AG08396 (cell line): ENCODE measurements at regions not wholly inside any gene's neighbourhood (a gene's known extent, or its start where the extent isn't known, plus 50 kb on each side); places are given as distances from the start of the nearest gene placed in this dataset.
"Not testable (repeated sequence)": the region's sequence is repeated elsewhere in the genome, so short reads cannot be mapped to it uniquely, and the experiment has no call there.

Experiments used
- DNase-seq: peaks from one replicate; pipeline ENCODE4 v3.0.0; 2012; ENCODE audit warnings: low spot score, mixed read lengths

DNA sequence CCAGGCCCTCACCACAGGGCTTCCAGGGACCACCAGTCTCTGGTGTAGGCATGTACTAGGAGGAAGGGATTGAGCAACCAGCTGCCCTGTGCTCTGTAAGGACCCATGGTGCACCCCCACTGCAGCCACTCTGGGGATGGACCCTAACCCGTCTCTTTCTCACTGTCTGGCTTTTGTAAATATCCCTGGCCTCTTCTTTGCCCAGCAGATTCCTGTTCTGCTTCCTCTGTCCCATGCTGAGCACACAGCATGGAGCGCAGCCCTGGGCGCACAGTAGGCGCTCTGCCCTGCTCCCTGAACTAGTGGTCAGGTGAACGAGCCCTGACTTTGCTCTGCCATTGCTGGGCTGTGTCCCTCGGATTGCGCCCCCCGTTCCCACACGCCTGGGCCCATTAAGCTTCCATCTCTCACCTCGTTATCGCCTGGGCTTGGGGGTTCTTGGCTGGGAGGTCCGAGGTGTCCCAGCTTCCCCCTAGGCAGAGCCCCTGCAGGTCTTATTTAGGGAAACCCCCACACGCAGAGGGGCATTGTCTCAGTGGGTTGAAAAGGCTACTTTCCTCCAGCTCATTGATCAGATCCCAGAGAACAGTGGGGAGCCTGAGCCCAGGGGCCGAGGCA lies 162.1 kb downstream of the MYCN start:
- no peak for DNase-seq

DNA sequence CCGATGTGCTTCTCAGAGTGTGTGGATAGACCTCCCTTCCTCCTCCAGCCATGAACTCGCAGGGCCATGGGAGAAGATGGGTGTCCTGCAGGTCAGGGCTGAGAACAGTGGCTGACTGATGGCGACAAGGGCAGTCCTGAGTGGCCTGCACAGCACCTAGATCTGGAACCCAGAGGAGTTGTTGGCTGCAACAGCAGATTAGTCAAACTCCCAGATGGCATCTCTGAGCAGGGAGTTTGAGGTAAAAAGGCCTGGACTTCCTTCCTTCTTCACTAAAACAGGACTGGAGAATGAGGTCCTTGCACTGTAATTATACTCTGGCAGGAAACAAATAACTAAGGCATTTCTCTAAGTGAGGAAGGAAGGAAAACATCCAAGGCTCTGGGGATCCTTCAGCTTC lies 160.8 kb downstream of the MYCN start:
- DNase-seq, result no peak

DNA sequence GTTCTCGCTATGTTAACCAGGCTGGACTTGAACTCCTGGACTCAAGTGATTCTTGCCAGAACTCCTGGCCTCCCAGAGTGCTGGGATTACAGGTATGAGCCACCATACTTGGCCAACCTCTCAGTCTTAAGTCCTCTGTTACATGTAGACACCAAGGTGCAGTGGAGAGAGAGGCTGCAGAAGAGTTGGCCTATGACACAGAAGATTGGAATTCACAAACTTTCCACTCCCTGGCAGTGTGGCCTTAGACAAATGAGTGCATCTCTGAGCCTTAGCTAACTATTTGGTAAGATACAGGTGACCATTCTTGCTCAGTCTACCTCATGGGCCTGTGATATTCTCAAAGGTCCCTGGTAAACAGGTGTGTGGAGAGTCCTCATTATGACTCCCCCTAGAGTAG lies 159.7 kb downstream of the MYCN start:
- DNase-seq, result no peak

DNA sequence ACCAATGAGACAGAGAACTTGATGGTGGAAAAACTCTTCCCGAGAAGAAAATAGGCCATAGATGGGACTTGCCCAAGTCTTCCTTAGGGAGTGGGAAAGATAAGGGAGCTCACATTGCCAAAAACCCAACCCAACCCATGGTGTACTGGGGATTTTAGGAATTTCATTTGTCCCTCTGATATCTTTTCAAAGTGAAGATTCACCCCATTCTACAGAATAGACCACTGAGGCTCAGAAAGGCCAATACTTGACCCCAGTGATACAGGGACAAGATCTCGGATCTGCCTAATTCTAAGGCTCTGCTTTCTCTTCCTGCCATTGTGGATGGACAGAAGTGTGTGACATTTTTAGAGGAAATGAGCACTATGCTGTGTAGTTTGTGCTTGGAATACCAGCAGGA lies 159.0 kb downstream of the MYCN start:
- DNase-seq, result no peak

DNA sequence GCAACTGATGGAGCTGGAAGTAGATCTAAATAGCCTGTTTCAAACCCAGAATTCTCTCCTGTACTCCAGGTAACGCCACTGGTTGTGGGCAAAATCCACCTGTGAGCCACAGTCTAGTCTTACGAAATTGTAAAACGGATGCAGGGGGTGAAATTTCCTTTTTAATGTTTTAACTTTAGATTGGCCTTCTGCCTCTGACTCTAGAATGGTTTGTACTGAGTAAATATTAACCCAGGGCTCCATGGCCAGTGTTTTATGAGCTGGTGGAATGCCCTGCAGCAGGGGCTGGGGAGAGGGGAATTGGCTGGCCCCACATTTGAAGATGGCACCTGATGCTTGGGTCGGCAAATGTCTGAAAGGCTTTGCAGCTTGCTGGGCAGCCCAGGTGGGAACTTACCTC lies 156.6 kb downstream of the MYCN start:
- DNase-seq, result no peak

DNA sequence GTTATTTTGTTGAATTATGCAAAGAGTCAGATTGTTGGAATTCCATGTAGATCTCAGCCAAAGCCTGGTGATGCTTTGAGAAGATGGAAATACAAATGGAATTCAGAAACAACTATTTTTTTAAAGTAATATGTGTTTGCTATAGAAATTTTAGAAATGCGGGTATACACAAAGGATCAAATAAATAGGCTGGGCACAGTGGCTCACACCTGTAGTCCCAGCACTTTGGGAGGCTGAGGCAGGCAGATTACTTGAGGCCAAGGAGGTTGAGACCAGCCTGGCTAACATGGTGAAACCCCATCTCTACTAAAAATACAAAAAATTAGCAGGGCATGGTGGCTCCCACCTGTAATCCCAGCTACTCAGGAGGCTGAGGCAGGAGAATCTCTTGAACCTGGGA lies 155.1 kb downstream of the MYCN start:
- not testable (repeated sequence) for DNase-seq

DNA sequence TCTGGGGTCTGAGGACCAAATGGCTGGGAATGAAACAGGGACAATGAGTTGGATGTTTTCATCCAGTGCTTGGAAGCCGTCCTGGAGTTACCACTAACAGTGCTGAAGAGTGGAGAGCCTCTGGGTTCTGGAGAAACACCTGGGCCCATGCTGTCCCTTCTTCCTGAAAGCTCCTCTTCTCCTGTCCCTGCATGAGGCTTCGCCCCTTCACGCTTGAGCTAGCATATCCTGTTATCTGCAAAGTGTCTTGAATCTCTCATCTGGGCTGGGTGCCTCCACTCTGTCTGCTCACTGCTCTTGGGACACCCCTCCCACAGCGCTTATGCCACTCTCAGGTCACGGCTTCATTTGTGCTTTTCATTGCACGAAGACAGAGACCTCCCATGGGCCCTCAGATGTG lies 154.5 kb downstream of the MYCN start:
- DNase-seq, result no peak

DNA sequence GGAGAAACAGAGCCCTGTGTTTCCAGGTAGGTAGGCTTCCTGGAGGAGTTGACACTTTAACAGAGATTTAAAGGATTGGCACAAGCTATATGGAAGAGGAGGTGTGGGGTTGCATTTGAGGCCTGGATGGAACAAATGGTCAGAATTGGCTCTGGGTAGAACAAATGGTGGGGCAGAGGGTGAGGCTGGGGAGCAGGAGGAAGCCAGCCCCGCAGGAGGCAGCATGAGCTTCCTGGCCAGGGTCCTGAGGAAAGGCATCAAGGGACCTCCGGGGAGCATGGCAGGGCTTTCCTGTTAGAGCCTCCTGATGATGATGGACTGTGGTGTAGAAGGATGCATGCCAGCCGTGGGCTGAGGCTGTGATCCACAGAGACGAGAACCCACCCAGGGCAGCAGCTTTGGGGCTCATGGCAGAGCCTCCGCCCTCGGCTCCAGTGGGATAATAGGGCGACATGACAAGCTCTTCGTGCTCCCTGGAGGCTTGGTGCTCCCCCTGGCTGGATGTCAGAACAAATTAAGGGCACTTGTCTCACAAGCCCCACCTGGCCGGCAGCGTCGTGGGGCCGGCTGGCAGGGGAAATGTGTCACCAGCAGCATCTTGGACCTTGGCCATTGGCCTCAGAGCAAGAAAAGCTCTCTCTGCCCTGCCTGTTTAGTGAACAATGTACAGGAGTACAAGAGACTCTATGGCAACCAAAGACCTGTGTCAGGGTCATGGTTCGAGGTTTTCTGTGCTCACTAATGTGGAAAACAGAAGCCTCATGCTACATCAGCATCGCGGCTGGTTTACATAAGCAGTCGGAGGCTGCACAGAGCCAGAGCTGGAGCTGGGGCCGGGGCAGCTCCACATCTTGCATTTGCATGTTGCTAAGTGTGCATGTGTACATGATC lies 153.5 kb downstream of the MYCN start:
- no peak for DNase-seq

DNA sequence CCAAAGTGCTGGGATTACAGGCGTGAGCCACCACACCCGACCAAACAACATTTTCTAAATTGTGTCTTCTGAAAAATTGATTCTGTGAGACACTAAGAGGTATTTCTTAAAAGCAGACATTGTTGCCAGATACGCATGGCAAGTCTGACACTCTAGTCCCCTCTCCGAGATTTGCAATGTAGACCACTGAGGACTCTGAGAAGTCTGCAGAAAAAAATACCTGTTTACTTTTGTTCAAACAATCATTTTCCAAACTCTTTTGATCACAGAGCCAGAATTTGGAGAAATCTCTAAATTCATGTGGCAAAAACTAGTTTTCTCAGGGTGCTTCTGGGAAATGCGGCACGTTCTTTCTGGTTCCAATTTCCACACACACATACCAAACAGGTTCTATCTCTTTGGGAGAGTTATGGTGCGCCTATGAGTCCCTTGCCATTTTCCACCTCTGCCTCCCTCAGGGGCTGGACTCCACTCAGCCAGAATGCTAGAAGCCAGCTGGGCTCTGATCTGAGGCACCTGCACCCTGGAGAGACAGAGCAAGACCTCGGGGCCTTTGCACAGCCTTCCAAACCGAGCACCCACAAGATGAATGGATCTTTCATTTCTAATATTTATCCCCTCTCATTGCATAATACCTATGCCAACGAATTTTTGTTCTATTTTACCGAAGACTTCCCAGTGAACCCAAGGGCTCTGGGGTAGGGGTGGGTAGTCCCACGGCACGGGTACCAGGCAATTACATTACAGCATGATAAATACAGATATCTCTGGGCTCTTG lies 152.7 kb downstream of the MYCN start:
- no peak for DNase-seq

DNA sequence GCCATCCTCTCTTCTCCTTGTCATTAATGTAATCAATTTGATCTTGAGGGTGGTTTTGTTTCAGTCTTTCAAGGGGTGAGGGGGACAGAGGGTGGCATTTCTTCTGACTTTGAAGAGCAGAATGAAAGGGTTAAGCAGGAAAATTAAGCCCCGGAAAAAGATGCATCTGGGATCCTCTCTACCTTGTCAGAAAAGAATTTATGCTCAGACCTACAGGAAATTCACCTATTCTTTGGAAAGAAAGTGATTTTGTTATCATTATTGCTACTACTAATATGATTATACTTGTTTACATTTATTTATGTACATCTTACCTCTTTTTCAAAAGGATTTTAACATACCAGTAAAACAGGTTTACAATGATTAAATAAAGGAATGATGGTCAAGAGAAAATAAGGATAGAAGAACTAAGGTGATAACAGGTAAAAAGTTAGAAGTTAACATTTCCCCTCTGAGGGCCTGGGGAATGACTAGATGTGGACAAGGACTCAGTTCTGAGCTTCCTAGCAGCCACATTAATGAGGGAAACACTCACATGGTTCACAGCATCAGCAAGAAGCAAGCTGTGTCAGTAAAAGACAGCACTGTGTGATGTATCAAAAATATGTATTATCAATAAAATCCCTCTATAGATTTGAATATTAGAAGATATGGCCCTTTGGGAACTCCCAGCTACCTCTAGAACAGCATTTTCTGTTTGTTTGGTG lies 151.4 kb downstream of the MYCN start:
- DNase-seq, result no peak

DNA sequence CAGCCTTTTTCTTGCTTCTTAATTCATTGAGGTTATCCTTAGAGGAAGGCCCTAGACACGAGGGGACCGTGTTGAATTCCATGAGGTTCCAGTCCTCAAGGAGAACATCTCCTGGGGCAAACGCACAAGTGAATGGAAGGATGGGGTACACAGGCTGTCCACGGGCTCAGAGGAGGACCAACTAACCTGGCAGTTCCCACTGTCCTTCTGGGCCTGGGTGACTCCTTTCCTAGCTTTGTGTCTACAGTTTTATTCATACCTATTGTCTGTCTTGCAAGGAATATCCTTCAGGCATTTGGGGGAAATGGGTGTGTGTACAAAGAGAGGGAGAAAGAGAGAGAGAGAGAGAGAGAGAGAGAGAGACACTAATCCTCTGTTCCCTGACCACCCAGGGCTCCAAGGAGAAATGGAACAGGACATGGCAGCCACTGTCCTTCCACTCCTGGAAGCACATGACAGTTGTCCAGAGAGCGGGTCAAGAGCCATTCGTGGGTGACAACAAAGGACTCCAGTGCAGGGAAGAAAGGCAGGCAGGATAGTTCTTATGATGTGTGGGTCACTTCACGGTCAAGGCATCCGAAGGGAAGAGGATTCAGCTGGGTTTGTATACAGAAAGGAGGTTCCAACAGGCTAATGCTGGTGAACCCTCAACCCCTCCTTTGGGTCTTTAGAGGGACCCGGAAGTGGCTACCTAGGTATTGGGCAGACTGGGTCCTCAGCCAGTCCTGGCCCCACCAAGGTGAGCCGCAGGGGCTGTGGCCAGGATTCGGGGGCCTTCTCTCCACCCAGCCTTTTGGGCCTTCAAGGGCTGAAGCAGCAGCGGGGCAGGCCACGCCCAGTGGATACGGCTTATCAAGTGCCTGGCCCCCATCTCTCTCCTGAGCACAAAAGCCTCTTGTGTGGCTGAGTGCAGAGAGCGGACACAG lies 150.6 kb downstream of the MYCN start:
- no peak for DNase-seq

DNA sequence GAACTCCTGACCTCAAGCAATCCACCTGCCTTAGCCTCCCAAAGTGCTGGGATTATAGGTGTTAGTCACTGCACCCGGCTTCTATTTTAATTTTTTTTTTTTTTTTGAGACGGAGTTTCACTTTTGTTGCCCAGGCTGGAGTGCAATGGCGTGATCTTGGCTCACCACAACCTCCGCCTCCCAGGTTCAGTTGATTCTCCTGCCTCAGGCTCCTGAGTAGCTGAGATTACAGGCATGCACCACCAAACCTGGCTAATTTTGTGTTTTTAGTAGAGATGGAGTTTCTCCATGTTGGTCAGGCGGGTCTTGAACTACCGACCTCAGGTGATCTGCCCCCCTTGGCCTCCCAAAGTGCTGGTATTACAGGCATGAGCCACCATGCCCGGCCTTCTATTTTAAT lies 149.1 kb downstream of the MYCN start:
- not testable (repeated sequence) for DNase-seq

DNA sequence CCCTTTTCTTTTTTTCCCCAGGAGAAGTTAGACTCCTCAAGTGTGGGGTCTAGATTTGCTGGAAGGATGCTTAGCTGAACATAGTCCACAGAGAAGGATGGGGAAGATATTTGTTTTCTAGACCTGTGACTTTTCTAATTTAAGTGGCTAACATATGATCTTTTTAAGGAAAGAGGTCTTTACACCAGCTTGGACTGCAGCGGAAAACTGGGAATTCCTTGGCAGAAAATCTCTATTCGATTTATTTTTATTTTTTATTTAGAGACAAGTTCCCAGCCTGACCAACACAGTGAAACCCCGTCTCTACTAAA lies 148.4 kb downstream of the MYCN start:
- DNase-seq, result no peak

DNA sequence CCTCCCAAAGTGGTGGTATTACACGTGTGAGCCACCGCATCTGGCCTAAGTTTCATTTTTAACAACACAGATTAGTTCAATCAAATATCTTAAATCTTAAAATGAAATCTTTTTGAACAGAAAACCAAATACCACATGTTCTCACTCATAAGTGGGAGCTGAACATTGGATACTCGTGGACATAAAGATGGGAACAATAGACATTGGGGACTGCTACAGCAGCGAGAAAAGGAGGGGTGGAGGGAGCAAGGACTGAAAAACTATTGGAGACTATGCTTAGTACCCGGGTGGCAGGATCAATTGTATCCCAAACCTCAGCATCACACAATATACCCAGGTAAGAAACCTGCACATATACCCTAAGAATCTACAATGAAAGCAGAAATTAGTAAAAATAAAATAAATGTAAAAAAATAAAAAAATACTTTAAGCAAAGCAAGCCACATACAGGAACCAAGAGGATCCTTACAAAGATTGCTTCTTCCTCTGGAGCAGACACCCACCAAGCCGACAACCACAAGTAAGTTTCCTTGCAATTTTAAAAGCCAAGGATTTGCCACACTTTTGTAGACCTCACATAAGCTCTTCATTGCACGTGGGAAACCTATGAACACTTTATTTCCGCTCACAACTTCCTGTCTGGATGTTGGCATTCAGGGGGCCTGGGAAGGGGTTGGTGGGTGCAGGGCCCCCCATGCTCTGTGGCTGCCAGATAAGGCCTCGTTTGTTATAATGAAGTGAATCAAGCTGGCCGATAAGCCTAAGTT lies 147.9 kb downstream of the MYCN start:
- no peak for DNase-seq

DNA sequence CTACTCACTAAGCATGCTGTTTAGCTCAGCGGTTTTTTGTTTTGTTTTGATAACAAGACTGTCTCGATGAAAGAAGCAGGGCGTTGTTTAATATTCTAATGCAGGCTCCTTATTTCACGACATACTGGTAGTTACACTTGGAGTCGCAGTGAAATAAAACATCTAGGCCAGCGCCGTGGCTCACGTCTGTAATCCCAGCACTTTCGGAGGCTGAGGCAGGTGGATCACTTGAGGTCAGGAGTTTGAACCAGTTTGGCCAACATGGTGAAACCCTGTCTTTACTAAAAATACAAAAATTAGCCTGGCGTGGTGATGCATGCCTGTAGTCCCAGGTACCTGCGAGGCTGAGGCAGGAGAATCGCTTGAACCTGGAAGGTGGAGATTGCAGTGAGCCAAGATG lies 145.8 kb downstream of the MYCN start:
- DNase-seq, result not testable (repeated sequence)

DNA sequence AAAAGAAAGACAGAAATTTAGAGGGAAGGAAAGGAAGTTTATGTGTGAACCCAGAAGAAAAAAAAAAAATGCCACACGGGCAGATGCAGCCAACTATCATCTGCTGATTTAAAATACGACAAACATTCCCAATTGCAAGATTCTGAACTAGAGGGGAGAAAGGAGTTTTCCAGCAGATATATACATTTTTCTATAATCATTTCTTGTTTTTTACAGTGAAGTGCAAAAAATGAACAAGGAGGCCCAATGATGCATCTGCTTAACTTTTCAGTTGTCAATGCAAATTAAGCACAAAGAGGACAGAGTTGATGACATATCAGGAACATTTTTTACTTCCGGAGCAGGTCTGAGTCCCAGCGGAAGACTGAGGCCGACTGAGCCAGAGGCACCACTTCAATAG lies 144.7 kb downstream of the MYCN start:
- no peak for DNase-seq

DNA sequence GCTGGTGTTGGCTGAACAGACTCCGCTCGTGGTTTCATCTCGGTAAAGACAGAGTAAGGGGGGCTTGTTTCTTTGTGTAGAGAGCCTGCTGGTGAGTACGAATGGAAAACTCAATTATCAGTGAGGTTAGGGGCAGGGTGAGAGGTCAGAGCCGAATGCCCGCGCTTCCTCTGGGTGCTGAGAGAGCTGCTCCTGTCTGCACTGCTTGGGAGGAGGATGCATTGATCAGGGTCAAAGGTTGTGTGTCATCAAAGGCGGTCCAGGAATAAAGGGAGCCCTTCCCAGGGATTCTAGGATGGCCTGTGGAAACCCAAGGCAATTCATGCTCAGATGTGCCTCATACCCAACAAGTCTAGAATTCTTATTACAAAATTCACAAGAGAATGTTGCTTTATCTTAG lies 143.9 kb downstream of the MYCN start:
- DNase-seq, result no peak

DNA sequence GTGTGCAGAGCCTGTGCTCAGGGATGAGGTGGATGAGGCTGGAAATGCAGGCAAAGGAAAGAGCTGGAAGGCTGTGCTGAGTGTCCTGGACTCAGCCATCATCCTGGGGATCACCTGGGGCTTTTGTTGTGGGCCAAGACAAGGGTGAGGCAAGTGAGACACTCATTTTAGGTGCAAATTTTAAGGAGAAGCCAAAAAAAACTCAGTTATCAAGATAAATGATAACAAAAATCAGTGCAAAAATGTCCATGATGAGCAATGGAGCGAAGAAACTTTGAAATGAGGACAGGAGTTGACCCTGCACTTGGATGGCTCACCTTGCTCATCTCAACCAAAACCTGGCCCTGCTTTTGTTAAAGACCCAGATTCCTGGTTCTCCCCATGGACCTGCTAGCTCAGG lies 141.9 kb downstream of the MYCN start:
- no peak for DNase-seq

DNA sequence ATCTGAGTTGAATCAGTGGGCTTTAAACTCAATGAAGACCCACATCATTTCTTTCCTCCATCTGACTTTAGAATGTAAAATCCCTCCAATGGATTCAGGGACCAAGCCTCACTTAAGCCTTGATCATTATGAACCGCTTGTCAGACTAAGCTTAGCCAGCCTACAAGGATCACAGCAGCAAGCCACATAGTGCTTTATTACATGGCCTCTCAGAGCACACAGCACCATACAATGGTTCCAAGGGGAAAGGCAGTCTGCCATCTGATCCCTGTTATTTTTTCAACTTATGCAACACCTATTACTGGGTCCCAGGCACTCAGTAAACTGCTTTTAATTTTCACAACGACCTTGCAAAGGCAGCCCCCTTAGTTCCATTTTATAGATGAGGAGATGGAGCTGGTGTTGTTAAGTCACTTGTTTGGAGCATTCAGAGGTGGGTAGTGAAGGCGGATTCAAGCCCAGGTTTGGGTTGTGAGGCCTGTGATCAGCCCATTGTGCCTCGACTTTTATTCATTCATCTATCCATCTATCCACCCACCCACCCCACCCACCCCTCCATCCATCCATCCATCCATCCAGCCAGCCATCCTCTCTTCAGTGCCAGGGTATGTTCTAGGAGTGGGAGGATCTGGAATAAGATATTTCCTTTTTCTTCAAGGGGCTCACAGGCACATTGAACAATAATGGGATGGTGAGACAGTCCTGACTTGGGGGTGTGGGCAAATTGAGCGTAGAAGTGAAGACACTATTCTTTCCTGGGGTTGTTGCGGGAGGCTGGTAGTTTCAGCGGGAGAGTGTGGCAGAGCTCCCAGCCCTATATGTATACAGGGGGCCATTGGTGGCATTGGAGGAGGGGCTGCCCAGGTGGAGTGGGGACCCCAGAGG lies 141.2 kb downstream of the MYCN start:
- no peak for DNase-seq

DNA sequence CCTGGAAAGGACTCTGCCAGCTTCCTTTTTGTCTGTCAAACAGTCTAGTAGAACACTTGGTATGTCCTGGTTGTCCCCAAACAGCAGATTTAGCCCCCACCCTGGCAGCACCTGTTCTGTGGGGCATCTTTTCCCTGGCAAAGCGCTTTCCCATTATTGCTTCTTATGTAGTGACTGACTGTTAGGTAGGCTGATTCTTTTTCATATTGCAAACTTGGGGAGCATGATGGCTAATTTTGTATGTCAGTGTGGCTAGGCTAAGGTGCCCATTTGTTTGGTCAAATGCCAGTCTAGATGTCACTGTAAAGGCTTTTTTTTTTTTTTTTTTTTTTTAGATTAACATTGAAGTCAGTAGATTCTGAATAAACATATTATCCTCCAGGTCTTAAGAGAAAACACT lies 140.2 kb downstream of the MYCN start:
- no peak for DNase-seq
